ENCODE measurements at regions not wholly inside any gene's neighbourhood (a gene's known extent, or its start where the extent isn't known, plus 50 kb on each side); places are given as distances from the start of the nearest gene placed in this dataset.

DNA sequence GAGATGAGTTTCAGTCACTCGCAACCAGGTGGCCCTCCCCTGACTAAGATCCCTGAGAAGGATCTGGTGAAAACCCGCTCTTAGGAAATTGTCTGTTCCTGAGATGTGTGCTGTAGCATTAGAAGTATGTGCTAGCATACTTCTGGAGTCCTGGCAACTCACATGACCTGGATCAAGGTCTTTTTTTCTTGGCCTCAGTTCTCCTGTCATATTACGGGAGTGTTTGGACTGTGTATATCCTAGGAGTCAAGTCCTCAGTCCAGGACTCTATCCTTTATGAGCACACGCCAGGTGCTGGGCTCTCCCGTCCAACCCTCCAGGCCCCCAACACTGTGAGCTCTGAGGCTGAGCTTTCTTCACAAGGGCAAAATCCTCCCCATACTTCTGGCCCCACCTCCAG lies 156.4 kb downstream of the UQCRFS1 start:
- no peak for TF ChIP-seq YY1 (IDR thresholded peaks at IDR 0.05; ENCODE audit: insufficient read depth, insufficient read length)
- no peak for TF ChIP-seq SUZ12 (IDR thresholded peaks at IDR 0.05; ENCODE audit: extremely low read depth, insufficient read depth, insufficient read length)
- TF ChIP-seq ZNF274 (IDR thresholded peaks at IDR 0.05; ENCODE audit: low read depth, low read length): no peak

All from NT2/D1 (cell line).